ENCODE measurements at regions not wholly inside any gene's neighbourhood (a gene's known extent, or its start where the extent isn't known, plus 50 kb on each side); places are given as distances from the start of the nearest gene placed in this dataset.
"Not testable (repeated sequence)": the region's sequence is repeated elsewhere in the genome, so short reads cannot be mapped to it uniquely, and the experiment has no call there.

DNA sequence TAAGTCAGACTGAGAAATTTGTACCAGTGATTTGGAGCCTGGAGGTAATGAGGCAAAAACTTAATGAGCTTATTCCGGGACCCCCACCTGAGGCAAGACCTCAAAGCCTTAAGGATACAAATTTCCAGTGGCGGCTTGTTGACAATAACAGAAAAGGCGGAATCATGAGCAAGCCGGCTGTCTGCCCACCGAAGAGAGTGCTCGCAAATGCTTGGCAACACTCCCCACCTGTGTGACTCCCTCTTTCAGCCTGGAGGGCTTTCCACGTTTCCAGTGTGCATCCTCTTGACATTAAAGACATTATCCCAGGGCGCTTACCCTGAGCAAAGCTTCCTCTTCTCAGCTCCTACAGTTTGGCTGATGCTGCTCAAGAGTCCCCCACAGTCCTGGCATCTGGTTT is 830.4 kb upstream of the TPTE start:
- not testable (repeated sequence) for H3K27me3 ChIP-seq (ENCODE audit: control insufficient read depth in 1 of 2, insufficient read depth in 2 of 2, low read length in 2 of 2); H3K36me3 ChIP-seq (ENCODE audit: control insufficient read depth in 1 of 2, insufficient read depth in 2 of 2, low read length in 2 of 2); H3K4me1 ChIP-seq (ENCODE audit: control insufficient read depth in 1 of 2, insufficient read depth in 2 of 2, low read length in 2 of 2); H3K4me3 ChIP-seq (ENCODE audit: low read depth in 1 of 2, low read length in 2 of 2); H3K27ac ChIP-seq (ENCODE audit: low read depth, low read length); H3K9ac ChIP-seq (ENCODE audit: low read depth in 1 of 2, low read length in 2 of 2); H3K9me3 ChIP-seq (ENCODE audit: control insufficient read depth in 1 of 2, low read length in 2 of 2)

DNA sequence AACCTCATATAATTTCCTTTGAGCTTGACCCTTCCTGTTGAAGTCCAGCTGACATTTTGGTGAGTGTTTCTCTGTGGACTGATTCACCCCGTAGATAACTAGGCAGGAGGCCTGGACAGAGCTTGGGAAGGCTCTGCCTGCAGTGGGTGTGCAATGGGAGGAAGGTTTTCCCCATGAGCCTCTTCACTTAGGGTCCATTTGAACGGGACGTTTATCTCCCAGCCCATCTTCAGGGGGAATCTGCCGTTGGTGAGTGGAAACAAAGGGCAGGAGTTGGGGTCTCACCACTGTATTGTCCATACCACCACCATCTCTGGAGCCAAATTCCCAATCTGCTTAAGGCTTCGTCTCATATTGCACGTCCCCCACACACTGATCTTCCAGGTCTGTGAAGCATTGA is 825.6 kb upstream of the TPTE start:
- not testable (repeated sequence) for H3K4me1 ChIP-seq (ENCODE audit: control insufficient read depth in 1 of 2, insufficient read depth in 2 of 2, low read length in 2 of 2); H3K9ac ChIP-seq (ENCODE audit: low read depth in 1 of 2, low read length in 2 of 2); H3K27ac ChIP-seq (ENCODE audit: low read depth, low read length); H3K9me3 ChIP-seq (ENCODE audit: control insufficient read depth in 1 of 2, low read length in 2 of 2); H3K27me3 ChIP-seq (ENCODE audit: control insufficient read depth in 1 of 2, insufficient read depth in 2 of 2, low read length in 2 of 2); H3K4me3 ChIP-seq (ENCODE audit: low read depth in 1 of 2, low read length in 2 of 2); H3K36me3 ChIP-seq (ENCODE audit: control insufficient read depth in 1 of 2, insufficient read depth in 2 of 2, low read length in 2 of 2)

DNA sequence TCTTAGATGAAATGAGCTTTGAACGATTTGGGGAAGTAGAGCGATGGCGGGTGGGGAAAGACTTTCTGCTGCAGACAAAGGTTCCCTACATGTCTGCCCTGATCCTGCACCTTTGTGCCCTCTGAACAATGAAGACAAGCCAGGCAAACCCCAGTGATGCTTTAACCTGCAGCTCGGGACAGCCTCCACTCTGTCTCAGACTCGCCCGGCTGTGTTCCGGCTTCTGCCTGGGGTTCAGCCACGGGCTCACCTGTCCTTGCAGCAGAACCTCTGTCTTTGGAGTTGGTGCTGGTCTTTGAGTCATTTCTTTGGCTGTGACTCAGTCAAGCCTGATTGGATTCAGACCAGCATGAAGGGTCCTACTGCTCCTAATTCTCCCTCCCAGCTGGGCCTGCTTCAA is 823.6 kb upstream of the TPTE start:
- H3K27ac ChIP-seq (ENCODE audit: low read depth, low read length); H3K27me3 ChIP-seq (ENCODE audit: control insufficient read depth in 1 of 2, insufficient read depth in 2 of 2, low read length in 2 of 2); H3K4me3 ChIP-seq (ENCODE audit: low read depth in 1 of 2, low read length in 2 of 2); H3K36me3 ChIP-seq (ENCODE audit: control insufficient read depth in 1 of 2, insufficient read depth in 2 of 2, low read length in 2 of 2); H3K9ac ChIP-seq (ENCODE audit: low read depth in 1 of 2, low read length in 2 of 2); H3K4me1 ChIP-seq (ENCODE audit: control insufficient read depth in 1 of 2, insufficient read depth in 2 of 2, low read length in 2 of 2); H3K9me3 ChIP-seq (ENCODE audit: control insufficient read depth in 1 of 2, low read length in 2 of 2): not testable (repeated sequence)

DNA sequence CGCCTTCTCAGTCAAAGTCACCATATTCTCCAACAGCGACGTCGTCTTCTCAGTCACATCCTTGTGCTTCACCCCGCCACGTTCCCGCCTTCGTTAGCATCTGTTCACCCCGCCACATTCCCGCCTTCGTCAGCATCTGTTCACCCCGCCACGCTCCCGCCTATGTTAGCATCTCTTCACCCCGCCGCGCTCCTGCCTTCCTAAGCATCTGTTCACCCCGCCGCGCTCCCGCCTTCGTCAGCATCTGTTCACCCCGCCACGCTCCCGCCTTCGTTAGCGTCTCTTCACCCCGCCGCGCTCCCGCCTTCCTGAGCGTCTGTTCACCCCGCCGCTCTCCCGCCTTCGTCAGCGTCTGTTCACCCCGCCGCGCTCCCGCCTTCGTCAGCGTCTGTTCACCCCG is 816.4 kb upstream of the TPTE start:
- H3K4me1 ChIP-seq (ENCODE audit: control insufficient read depth in 1 of 2, insufficient read depth in 2 of 2, low read length in 2 of 2); H3K9ac ChIP-seq (ENCODE audit: low read depth in 1 of 2, low read length in 2 of 2); H3K27me3 ChIP-seq (ENCODE audit: control insufficient read depth in 1 of 2, insufficient read depth in 2 of 2, low read length in 2 of 2); H3K4me3 ChIP-seq (ENCODE audit: low read depth in 1 of 2, low read length in 2 of 2); H3K9me3 ChIP-seq (ENCODE audit: control insufficient read depth in 1 of 2, low read length in 2 of 2); H3K36me3 ChIP-seq (ENCODE audit: control insufficient read depth in 1 of 2, insufficient read depth in 2 of 2, low read length in 2 of 2); H3K27ac ChIP-seq (ENCODE audit: low read depth, low read length): not testable (repeated sequence)

DNA sequence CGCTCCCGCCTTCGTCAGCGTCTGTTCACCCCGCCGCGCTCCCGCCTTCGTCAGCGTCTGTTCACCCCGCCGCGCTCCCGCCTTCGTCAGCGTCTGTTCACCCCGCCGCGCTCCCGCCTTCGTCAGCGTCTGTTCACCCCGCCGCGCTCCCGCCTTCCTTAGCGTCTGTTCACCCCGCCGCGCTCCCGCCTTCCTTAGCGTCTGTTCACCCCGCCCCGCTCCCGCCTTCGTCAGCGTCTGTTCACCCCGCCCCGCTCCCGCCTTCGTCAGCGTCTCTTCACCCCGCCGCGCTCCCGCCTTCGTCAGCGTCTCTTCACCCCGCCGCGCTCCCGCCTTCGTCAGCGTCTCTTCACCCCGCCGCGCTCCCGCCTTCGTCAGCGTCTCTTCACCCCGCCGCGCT is 815.9 kb upstream of the TPTE start:
- not testable (repeated sequence) for H3K9ac ChIP-seq (ENCODE audit: low read depth in 1 of 2, low read length in 2 of 2); H3K4me3 ChIP-seq (ENCODE audit: low read depth in 1 of 2, low read length in 2 of 2); H3K9me3 ChIP-seq (ENCODE audit: control insufficient read depth in 1 of 2, low read length in 2 of 2); H3K36me3 ChIP-seq (ENCODE audit: control insufficient read depth in 1 of 2, insufficient read depth in 2 of 2, low read length in 2 of 2); H3K27ac ChIP-seq (ENCODE audit: low read depth, low read length); H3K27me3 ChIP-seq (ENCODE audit: control insufficient read depth in 1 of 2, insufficient read depth in 2 of 2, low read length in 2 of 2); H3K4me1 ChIP-seq (ENCODE audit: control insufficient read depth in 1 of 2, insufficient read depth in 2 of 2, low read length in 2 of 2)

DNA sequence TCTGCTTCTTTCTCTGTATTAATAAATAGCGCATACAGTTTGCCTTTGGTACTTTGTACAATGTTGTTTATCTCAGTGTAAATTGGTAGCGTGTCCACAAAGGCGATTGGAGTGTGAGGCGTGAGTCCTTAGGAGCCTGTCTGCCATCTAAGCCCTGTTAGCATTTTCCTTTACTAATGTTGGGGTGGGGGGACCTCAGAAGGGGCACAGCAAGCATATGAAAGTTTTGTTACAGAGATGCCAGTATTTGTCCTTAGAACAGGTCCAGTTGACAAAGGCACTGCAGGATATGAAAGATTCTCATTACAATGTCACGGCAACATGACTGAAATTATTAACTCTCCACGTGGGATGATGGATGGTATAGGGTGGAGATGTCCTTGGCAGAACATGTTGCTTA is 796.8 kb upstream of the TPTE start:
- H3K36me3 ChIP-seq (ENCODE audit: control insufficient read depth in 1 of 2, insufficient read depth in 2 of 2, low read length in 2 of 2); H3K27ac ChIP-seq (ENCODE audit: low read depth, low read length); H3K4me3 ChIP-seq (ENCODE audit: low read depth in 1 of 2, low read length in 2 of 2); H3K9ac ChIP-seq (ENCODE audit: low read depth in 1 of 2, low read length in 2 of 2); H3K9me3 ChIP-seq (ENCODE audit: control insufficient read depth in 1 of 2, low read length in 2 of 2); H3K4me1 ChIP-seq (ENCODE audit: control insufficient read depth in 1 of 2, insufficient read depth in 2 of 2, low read length in 2 of 2); H3K27me3 ChIP-seq (ENCODE audit: control insufficient read depth in 1 of 2, insufficient read depth in 2 of 2, low read length in 2 of 2): not testable (repeated sequence)

DNA sequence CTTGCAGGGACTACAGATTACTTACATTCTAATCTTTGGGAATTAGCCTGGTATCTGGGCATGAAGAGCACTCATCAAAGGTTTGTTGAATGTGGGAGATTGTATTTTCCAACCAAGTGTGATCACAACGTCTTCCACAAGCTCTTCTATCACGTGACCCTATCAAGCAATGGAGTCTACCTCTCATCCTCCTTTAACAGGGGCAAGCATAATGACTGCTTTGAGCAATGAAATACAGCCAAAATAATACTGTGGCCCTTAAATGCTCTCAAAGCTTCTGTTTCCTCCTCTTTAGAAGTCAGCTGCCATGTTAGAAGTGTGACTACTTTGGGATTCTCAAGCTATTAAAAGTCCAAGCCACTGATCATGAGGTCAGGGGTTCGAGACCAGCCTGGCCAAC is 794.2 kb upstream of the TPTE start:
- H3K27me3 ChIP-seq (ENCODE audit: control insufficient read depth in 1 of 2, insufficient read depth in 2 of 2, low read length in 2 of 2); H3K4me3 ChIP-seq (ENCODE audit: low read depth in 1 of 2, low read length in 2 of 2); H3K4me1 ChIP-seq (ENCODE audit: control insufficient read depth in 1 of 2, insufficient read depth in 2 of 2, low read length in 2 of 2); H3K9me3 ChIP-seq (ENCODE audit: control insufficient read depth in 1 of 2, low read length in 2 of 2); H3K36me3 ChIP-seq (ENCODE audit: control insufficient read depth in 1 of 2, insufficient read depth in 2 of 2, low read length in 2 of 2); H3K27ac ChIP-seq (ENCODE audit: low read depth, low read length); H3K9ac ChIP-seq (ENCODE audit: low read depth in 1 of 2, low read length in 2 of 2): not testable (repeated sequence)

DNA sequence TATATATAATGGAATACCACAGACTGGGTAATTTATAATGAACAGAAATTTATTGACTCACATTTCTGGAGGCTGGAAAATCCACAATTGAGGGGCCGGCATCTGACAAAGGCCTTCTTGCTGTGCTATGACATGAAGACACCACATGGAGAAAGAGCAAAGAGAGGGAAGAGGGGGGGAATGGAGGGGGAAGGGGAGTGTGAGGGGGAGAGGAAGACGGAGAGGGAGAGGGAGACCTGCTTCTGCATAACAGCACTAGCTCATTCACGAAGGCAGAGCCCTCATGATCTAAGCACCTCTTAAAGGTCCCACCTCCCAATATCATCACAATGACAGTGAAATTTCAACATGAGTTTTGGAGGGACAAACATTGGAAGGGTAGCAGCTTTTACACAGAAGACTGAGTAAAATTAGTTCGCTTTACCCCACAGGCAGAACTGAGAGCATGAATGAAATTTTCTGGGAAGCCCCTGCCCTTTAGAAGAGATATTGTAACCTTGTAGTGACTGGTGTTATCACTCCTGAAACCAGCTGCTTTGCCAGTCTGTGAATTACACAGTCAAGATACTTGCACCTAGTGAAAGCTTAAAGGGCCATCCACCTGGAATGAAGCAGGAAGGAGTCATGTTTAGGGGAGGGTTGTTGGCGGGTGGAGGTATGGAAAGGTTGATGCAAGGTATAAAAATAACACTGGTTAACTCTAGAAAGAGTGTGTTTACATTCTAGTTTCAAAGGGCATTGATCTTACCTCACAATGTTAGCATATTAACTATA is 793.0 kb upstream of the TPTE start:
- H3K4me3 ChIP-seq (ENCODE audit: low read depth in 1 of 2, low read length in 2 of 2); H3K36me3 ChIP-seq (ENCODE audit: control insufficient read depth in 1 of 2, insufficient read depth in 2 of 2, low read length in 2 of 2); H3K4me1 ChIP-seq (ENCODE audit: control insufficient read depth in 1 of 2, insufficient read depth in 2 of 2, low read length in 2 of 2); H3K9me3 ChIP-seq (ENCODE audit: control insufficient read depth in 1 of 2, low read length in 2 of 2); H3K27ac ChIP-seq (ENCODE audit: low read depth, low read length); H3K9ac ChIP-seq (ENCODE audit: low read depth in 1 of 2, low read length in 2 of 2); H3K27me3 ChIP-seq (ENCODE audit: control insufficient read depth in 1 of 2, insufficient read depth in 2 of 2, low read length in 2 of 2): not testable (repeated sequence)

DNA sequence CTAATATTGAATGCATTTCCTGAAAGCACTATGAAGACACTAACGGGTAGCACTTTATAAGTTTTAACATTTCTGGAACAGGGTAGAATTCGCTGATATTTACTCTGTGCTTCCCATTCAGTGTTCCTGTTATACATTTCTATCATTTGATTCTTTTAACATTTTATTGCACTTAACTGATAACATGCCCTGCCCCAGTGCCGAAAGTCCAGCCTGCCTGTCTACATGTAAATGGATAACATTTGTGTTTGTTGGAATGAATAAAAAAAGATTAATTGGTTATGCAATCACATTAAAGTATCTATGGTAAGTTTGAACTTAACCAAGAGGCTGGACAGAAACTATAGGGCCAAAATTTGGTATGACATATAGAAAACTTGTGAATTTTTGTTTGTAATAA is 790.5 kb upstream of the TPTE start:
- H3K9me3 ChIP-seq (ENCODE audit: control insufficient read depth in 1 of 2, low read length in 2 of 2) = peaks cover 10 to 14% of the 10 kb centered on the region in 2 donors
- peaks cover 0 to 2% of the 10 kb centered on the region in 2 donors for H3K4me1 ChIP-seq (ENCODE audit: control insufficient read depth in 1 of 2, insufficient read depth in 2 of 2, low read length in 2 of 2)
- H3K27me3 ChIP-seq (ENCODE audit: control insufficient read depth in 1 of 2, insufficient read depth in 2 of 2, low read length in 2 of 2) = no peaks in the 10 kb centered on the region
- no peak overlapping the region for H3K4me3 ChIP-seq (ENCODE audit: low read depth in 1 of 2, low read length in 2 of 2)
- H3K9ac ChIP-seq (ENCODE audit: low read depth in 1 of 2, low read length in 2 of 2) = no peak overlapping the region
- no peak overlapping the region for H3K27ac ChIP-seq (ENCODE audit: low read depth, low read length)
- no peaks in the 10 kb centered on the region for H3K36me3 ChIP-seq (ENCODE audit: control insufficient read depth in 1 of 2, insufficient read depth in 2 of 2, low read length in 2 of 2)

DNA sequence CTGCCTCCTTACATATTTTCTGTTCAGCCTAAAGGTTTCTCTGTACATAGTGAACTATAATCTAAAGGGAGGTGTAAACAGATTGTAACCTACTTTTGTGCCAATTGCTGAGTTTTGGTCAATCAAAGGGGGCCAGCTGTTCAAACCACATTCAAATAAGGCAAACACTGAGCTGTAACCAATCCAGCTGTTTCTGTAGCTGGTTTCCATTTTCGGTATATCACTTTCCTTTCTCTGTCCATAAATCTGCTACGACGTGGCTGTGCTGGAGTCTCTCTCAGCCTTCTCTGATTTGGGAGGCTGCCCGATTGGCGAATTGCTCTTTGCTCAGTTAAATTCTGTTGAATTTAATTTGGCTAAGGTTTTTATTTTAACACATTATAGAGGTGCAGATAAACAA is 790.1 kb upstream of the TPTE start:
- peaks cover 12 to 16% of the 10 kb centered on the region in 2 donors for H3K9me3 ChIP-seq (ENCODE audit: control insufficient read depth in 1 of 2, low read length in 2 of 2)
- not testable (repeated sequence) for H3K4me1 ChIP-seq (ENCODE audit: control insufficient read depth in 1 of 2, insufficient read depth in 2 of 2, low read length in 2 of 2); H3K27ac ChIP-seq (ENCODE audit: low read depth, low read length); H3K4me3 ChIP-seq (ENCODE audit: low read depth in 1 of 2, low read length in 2 of 2); H3K9ac ChIP-seq (ENCODE audit: low read depth in 1 of 2, low read length in 2 of 2); H3K27me3 ChIP-seq (ENCODE audit: control insufficient read depth in 1 of 2, insufficient read depth in 2 of 2, low read length in 2 of 2); H3K36me3 ChIP-seq (ENCODE audit: control insufficient read depth in 1 of 2, insufficient read depth in 2 of 2, low read length in 2 of 2)

DNA sequence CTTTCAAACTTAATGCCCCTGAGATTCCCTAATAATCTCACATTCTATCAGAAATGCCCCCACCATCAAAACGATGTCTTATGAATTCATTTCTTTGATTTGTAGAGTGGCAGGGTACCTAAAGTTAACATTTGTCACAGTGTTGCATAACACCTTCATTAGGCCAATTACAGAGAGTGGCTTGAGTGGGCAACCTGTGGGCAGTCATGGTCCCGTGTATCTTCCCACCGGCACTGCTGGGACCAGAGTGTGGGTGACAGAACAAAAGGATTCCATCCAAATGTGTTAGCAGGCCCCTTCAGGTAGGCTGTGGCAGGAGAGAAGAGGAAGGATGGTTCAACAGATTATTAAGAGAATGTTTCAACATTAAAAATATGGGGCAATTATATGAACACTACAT is 788.8 kb upstream of the TPTE start:
- H3K27ac ChIP-seq (ENCODE audit: low read depth, low read length); H3K36me3 ChIP-seq (ENCODE audit: control insufficient read depth in 1 of 2, insufficient read depth in 2 of 2, low read length in 2 of 2); H3K4me3 ChIP-seq (ENCODE audit: low read depth in 1 of 2, low read length in 2 of 2); H3K27me3 ChIP-seq (ENCODE audit: control insufficient read depth in 1 of 2, insufficient read depth in 2 of 2, low read length in 2 of 2); H3K9ac ChIP-seq (ENCODE audit: low read depth in 1 of 2, low read length in 2 of 2); H3K4me1 ChIP-seq (ENCODE audit: control insufficient read depth in 1 of 2, insufficient read depth in 2 of 2, low read length in 2 of 2): not testable (repeated sequence)
- peaks cover 15 to 24% of the 10 kb centered on the region in 2 donors for H3K9me3 ChIP-seq (ENCODE audit: control insufficient read depth in 1 of 2, low read length in 2 of 2)
